Fibroblast of skin of back (primary cell): ENCODE measurements at regions not wholly inside any gene's neighbourhood (a gene's known extent, or its start where the extent isn't known, plus 50 kb on each side); places are given as distances from the start of the nearest gene placed in this dataset.
A peak's percentile ranks its signal among the peaks of the same experiment; 100 is the strongest.
"Not testable (repeated sequence)": the region's sequence is repeated elsewhere in the genome, so short reads cannot be mapped to it uniquely, and the experiment has no call there.

ENCODE experiments used
- DNase-seq: peaks from one replicate; pipeline ENCODE4 v3.0.0-alpha.2; 2013

DNA sequence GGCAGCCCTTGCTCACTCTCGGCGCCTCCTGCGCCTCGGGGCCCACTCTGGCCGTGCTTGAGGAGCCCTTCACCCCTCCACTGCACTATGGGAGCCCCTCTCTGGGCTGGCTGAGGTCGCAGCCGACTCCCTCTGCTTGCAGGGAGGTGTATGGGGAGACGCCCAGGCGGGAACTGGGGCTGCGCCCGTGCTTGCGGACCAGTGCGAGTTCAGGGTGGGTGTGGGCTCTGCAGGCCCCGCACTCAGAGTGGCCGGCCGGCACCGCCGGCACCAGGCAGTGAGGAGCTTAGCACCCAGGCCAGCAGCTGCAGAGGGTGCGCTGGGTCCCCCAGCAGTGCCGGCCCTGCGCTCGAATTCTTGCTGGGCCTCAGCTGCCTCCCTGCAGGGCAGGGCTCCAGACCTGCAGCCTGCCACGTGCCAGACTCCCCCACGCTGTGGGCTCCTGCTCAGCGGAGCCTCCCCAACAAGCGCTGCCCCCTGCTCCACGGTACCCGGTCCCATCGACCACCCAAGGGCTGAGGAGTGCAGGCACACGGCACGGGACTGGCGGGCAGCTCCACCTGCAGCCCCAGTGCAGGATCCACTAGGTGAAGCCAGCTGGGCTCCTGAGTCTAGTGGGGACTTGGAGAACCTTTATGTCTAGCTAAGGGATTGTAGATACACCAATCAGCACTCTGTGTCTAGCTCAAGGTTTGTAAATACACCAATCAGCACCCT, 54.0 kb upstream of the WWC2 start:
- DNase-seq: not testable (repeated sequence)

DNA sequence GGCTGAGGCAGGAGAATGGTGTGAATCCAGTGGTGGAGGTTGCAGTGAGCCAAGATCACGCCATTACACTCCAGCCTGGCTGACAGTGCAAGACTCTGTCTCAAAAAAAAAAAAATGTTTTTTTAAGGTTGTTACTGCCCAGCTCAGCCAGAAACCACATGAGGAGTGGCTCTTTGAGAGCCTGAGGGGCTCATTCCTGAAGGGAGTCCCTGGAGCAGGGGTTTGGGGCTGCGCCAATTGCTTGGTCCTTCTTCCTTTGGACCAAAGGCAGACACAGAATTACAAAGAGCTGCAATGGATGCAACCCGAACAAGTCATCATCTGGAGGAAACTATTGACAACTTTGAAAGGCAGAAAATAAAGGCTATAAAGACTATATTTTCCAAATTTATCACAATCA, 60.6 kb upstream of the WWC2 start:
- DNase-seq: no peak

DNA sequence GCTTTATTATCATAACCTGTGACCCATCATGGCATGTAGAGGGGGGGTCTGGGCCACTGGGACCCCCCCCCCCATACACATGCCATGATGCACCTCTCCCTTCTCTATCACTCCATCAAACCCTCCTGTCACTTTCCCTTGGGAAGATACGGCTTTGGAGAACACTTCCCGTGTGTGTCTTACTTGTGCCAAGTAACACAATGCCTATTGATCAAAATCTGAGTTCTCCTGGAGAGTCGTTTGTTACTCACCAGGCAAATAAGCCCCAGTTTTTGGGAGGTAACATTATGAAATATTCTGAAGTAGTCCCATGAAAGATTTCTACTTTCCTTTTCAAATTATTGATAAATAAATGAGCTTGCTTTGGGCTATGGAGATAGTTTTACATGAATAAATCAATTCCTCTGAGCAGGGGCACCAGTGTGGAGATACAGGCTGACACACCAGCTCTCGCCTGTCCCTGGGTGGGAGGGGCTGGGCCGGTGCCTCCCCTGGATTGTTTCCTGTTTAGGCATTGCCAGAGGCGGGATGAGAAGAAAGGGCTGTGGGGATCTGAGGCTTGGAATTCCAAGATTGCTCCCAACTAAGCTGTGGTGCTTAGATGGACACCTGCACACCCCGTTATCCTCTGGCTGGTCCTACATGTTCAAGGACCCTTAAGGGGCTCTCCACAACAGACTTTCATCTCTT, 63.2 kb upstream of the WWC2 start:
- no peak for DNase-seq

GRCh38 chr4:183035256-183035655, 63.8 kb upstream of the WWC2 start:
- DNase-seq: no peak

DNA sequence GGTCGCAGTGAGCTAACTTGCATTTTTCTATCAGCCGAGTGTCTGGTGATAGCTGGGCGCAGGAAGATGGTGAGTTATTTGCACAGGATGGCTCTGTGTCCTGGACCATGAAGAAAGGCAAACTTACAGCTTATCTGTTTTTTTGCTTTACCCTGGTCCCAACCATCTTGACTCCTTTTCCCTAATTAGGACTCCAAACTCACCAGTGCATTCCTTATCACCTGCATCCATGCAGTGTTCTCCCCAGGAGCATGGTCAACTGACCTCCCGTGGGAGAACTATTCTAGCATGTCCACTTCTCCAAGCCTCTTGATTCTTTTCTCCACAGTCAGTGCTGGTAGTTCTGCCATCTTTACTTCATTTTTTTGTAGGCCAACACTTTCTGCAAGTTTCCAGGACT, 68.2 kb upstream of the WWC2 start:
- DNase-seq: no peak

DNA sequence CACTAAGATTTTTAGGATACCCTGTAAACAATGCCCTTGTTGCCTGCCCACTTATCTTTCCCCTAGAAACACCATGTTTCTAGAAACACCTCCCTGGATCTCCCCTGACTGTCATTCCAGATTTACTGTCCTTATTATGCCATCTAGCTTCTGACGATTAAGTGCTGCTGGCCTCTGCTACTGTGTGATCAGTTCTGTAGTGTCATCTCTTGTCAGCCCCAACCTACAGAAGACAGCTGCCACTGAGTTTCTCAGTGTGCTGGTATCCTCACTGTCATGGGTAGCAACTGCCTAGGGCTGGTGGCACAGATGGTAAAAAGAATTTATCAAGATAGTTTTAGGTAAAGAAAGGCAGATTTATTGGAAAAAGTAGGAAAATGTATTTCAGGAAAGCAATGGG, 68.7 kb upstream of the WWC2 start:
- no peak for DNase-seq

GRCh38 chr4:183029365-183029764, 69.7 kb upstream of the WWC2 start:
- no peak for DNase-seq

DNA sequence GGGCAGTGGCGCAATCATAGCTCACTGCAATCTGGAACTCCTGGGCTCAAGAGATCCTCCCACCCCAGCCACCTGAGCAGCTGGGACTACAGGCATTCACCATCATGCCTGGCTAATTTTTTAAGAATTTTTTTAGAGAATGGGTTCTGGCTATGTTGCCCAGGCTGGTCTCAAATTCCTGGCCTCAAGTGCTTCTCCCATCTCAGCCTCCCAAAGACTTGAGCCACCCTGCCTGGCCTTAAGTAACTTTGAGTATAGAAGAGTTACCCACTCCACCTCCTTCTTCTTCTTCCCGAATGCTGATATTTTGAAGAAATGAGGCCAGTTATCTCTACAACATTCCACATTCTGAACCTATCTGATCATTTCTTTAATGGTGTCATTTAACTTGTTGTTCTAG, 72.4 kb upstream of the WWC2 start:
- no peak for DNase-seq

GRCh38 chr4:183022617-183023016, 76.4 kb upstream of the WWC2 start:
- DNase-seq: no peak

DNA sequence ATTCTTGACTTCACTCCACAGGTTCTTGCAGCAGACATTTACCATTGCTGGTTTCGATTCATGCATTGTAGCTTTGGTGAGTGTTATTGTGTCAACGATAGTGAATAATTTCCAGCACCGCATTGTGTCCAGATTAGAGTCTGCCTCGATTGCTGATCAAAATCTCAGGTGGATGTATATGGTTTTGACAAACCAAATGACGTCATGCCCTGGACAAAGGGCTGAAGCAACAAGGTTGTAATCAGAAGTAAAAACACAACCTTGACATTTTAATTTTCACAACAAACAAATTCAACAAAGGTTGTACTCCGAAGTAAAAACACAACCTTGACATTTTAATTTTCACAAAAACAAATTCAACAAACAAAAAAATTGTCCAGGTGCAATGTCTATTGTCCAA, 81.1 kb upstream of the WWC2 start:
- DNase-seq: no peak

GRCh38 chr4:183014361-183015084, 84.5 kb upstream of the WWC2 start:
- DNase-seq: no peak

GRCh38 chr4:183013730-183014002, 85.4 kb upstream of the WWC2 start:
- no peak for DNase-seq

DNA sequence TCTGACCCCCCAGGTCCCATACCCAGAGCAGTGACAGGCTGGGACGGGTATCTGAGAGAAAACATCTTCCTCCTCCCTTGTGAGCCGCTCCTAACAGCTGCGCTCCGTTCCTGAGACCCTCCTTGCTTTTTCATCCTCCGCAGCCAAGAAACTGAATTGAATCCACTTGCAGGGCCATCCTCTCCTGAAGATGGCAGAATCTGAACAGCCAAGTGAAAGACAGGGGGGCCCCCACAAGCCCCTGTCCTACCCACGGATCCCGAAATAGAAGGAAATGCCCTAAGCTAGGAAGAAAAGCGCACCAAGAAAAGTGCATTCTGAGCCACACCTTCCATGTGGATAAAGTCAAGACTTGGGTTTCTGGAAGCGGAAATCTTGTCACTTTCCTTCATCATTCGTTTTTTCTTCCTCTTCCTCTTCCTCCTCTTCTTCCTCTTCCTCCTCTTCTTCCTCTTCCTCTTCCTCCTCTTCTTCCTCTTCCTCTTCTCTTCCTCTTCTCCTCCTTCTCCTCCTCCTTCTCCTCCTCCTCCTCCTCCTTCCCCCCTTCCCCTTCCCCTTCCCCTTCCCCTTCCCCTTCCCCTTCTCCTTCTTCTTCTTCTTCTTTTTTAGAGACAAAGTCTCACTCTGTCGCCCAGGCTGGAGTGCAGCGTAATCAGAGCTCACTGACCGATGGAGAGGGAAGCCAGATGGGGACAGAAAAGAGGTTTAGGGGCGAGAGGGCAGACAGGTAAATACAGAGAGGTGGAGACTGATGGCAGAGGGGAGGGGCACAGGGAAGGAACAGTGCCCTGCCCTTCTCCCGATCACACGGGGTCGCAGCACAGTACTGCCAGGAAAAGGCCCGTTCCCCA, 86.0 kb upstream of the WWC2 start:
- no peak for DNase-seq

DNA sequence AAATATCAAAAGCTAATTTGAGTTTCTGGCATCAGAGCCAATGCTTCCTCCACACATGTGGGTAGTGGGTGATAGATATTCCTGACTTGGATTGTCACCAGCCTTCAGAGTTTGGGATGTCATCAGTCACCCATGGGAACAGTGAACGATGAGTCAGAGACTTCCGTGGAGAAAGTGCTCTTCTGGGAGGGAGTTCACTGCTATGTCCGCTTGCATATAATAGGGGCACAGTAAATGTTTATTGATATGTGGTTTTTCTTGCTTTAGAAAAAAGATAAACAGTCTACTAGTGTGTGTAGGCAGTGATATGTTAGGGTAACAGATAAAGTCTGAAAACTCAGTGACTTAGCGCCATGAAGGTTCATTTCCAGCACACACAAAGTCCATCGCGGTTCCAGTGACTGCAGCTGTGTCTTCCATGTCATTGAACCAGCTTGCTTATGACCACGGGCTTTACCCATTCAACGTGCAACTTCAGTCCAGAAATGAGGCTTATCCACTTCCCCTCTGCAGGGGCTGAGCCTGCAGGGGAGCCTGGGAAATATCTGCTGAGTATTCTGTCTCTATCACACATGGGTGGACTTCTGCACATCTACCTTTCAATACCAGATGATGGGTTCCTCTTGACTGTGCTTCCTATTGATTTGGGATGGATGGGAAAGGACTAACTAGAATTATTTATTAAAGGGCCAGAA, 87.7 kb upstream of the WWC2 start:
- peak; percentile 15 for DNase-seq

- no peak for DNase-seq
Observed at GRCh38 chr4:183008492-183008891, 90.6 kb upstream of the WWC2 start.

DNA sequence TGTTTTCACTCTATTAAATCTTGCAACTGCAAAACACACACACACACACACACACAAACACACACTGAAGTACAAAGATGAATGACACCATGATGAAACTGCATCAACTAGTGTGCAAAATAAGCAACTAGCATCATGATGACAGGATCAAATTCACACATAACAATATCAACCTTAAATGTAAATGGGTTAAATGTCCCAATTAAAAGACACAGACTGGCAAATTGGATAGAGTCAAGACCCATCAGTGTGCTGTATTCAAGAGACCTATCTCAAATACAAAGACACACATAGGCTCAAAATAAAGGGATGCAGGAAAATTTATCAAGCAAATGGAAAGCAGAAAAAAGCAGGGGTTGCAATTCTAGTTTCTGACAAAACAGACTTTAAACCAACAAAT, 87.2 kb upstream of the DCTD start:
- DNase-seq: not testable (repeated sequence)

GRCh38 chr4:182994171-182994570, 77.0 kb upstream of the DCTD start:
- DNase-seq: no peak

- peak; percentile 79 for DNase-seq
Observed at GRCh38 chr4:182978152-182978827, 61.1 kb upstream of the DCTD start.

- DNase-seq: peak; percentile 89
Observed at GRCh38 chr4:182975806-182976205, 58.6 kb upstream of the DCTD start.

DNA sequence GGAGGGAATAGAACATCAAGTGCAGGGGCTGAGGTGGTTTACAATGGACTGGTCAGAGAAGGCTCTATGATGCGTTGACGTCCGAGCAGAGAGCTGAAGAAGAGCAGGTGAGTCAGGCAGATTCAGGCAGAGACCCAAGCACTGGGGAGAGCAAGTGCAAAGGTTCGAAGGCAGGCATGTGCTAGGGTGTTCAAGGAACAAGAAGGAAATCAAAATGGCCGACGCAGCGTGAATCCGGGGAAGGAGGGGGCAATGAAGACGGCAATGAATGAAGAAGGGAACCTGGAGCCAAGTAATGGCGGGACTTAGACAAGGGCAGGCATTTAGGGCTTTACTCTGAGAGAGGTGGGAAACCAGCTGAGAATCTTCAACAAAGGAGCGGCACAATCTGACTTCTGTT, 56.8 kb upstream of the DCTD start:
- DNase-seq: no peak

- peak; percentile 35 for DNase-seq
Observed at GRCh38 chr4:182973511-182973911, 56.3 kb upstream of the DCTD start.

DNA sequence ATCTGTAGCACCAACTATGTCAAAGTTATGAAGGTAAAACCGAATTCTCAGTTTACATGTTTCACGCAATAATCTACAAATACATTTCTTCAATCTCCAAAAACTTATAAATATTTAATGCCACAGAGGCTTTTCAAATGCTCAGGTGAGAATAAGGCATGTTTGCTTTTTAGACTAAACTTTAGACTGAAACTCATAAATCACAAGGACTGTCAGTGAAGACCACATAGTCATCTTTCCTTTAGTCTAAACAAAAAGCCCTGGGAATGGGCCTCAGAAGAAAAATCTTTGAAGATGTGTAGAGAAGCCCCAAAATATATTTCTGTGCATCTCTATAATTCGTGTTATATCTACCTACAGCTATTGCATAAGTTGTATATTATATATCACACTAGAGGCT, 54.5 kb upstream of the DCTD start:
- DNase-seq: no peak
